ENCODE measurements at regions not wholly inside any gene's neighbourhood (a gene's known extent, or its start where the extent isn't known, plus 50 kb on each side); places are given as distances from the start of the nearest gene placed in this dataset.

- no peak for TF ChIP-seq CTCF (IDR thresholded peaks at IDR 0.05)
Observed at GRCh38 chr13:34417896-34418295, 524.2 kb upstream of the NBEA start.

- no peak for TF ChIP-seq CTCF (IDR thresholded peaks at IDR 0.05)
Observed at GRCh38 chr13:34419025-34419424, 523.0 kb upstream of the NBEA start.

GRCh38 chr13:34419755-34420154 is 522.3 kb upstream of the NBEA start:
- no peak for TF ChIP-seq CTCF (IDR thresholded peaks at IDR 0.05)

GRCh38 chr13:34420702-34421346 is 521.2 kb upstream of the NBEA start:
- TF ChIP-seq CTCF (IDR thresholded peaks at IDR 0.05): no peak

GRCh38 chr13:34421347-34421719 is 520.7 kb upstream of the NBEA start:
- no peak for TF ChIP-seq CTCF (IDR thresholded peaks at IDR 0.05)

- TF ChIP-seq CTCF (IDR thresholded peaks at IDR 0.05): no peak
Observed at GRCh38 chr13:34421858-34422475, 520.1 kb upstream of the NBEA start.

- TF ChIP-seq CTCF (IDR thresholded peaks at IDR 0.05): no peak
Observed at GRCh38 chr13:34422956-34423355, 519.1 kb upstream of the NBEA start.
